ENCODE measurements at regions not wholly inside any gene's neighbourhood (a gene's known extent, or its start where the extent isn't known, plus 50 kb on each side); places are given as distances from the start of the nearest gene placed in this dataset.
A peak's percentile ranks its signal among the peaks of the same experiment; 100 is the strongest.
"Not testable (repeated sequence)": the region's sequence is repeated elsewhere in the genome, so short reads cannot be mapped to it uniquely, and the experiment has no call there.

GRCh38 chr5:121350181-121350930 lies 501.3 kb upstream of the FTMT start:
- DNase-seq, result peak in 1 of 3 donors; percentile 26

GRCh38 chr5:121366515-121366914 lies 485.2 kb upstream of the FTMT start:
- DNase-seq, result peak in 1 of 3 donors; percentile 7

- peak in 1 of 3 donors; percentile 1 for DNase-seq
Measured at GRCh38 chr5:121373371-121373770, 478.3 kb upstream of the FTMT start.

- DNase-seq, result no peak
Measured at GRCh38 chr5:121377461-121377860, 474.2 kb upstream of the FTMT start.

- no peak for DNase-seq
Measured at GRCh38 chr5:121378046-121378445, 473.6 kb upstream of the FTMT start.

GRCh38 chr5:121378559-121379359 lies 472.9 kb upstream of the FTMT start:
- no peak for DNase-seq

- DNase-seq, result no peak
Measured at GRCh38 chr5:121380066-121380465, 471.6 kb upstream of the FTMT start.

GRCh38 chr5:121384359-121384758 lies 467.3 kb upstream of the FTMT start:
- no peak for DNase-seq

GRCh38 chr5:121386334-121386733 lies 465.3 kb upstream of the FTMT start:
- no peak for DNase-seq

- no peak for DNase-seq
Measured at GRCh38 chr5:121396716-121397115, 455.0 kb upstream of the FTMT start.

GRCh38 chr5:121399879-121400278 lies 451.8 kb upstream of the FTMT start:
- DNase-seq, result no peak

- DNase-seq, result no peak
Measured at GRCh38 chr5:121408778-121409177, 442.9 kb upstream of the FTMT start.

- no peak for DNase-seq
Measured at GRCh38 chr5:121415270-121415669, 436.4 kb upstream of the FTMT start.

- DNase-seq, result no peak
Measured at GRCh38 chr5:121421646-121422045, 430.0 kb upstream of the FTMT start.

- DNase-seq, result no peak
Measured at GRCh38 chr5:121424976-121425375, 426.7 kb upstream of the FTMT start.

GRCh38 chr5:121426153-121426552 lies 425.5 kb upstream of the FTMT start:
- DNase-seq, result no peak

- peak in 2 of 3 donors; percentile 1 to 9 for DNase-seq
Measured at GRCh38 chr5:121429761-121430160, 421.9 kb upstream of the FTMT start.

GRCh38 chr5:121430538-121430937 lies 421.1 kb upstream of the FTMT start:
- no peak for DNase-seq

GRCh38 chr5:121445511-121445910 lies 406.2 kb upstream of the FTMT start:
- no peak for DNase-seq

- DNase-seq, result no peak
Measured at GRCh38 chr5:121462441-121462840, 389.2 kb upstream of the FTMT start.

GRCh38 chr5:121471222-121471621 lies 380.5 kb upstream of the FTMT start:
- not testable (repeated sequence) for DNase-seq

GRCh38 chr5:121478636-121479035 lies 373.0 kb upstream of the FTMT start:
- DNase-seq, result no peak

- no peak for DNase-seq
Measured at GRCh38 chr5:121479337-121479736, 372.3 kb upstream of the FTMT start.
